ENCODE measurements at regions not wholly inside any gene's neighbourhood (a gene's known extent, or its start where the extent isn't known, plus 50 kb on each side); places are given as distances from the start of the nearest gene placed in this dataset.

DNA sequence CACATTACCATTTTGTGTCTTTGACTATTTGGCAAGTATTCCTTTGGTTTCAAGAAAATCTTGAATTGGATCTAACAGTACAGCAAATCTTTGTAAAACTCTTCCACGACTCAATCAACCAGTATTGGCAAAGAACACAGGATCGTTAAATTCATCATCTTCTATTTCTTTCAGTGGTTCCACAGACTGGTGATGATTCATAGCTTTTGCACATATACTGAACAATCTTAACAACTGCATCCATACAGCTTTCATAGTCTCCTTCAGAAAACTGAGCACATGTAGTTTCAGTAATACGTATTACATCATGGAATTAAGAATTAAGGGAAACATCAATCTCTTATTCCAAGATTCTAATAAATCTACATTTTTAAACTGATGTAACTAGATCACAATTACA, 91.6 kb upstream of the LIPC start:
- Mint-ChIP-seq H3K36me3 (no peaks in the 10 kb centered on the region), H3K27me3 (peaks cover 1% of the 10 kb centered on the region), H3K27ac (no peak overlapping the region), H3K4me1 (ENCODE audit: low read depth) (peaks cover 6% of the 10 kb centered on the region), H3K4me3 (no peak overlapping the region), H3K9me3 (peaks cover 2% of the 10 kb centered on the region)
- DNase-seq, result no peak
- ChIA-PET POLR2A (no interaction called here), CTCF (interaction anchor here (0.8 kb wide), 1 partner anchor 44 kb away, joined by 3 read pairs; no protein-coding TSS in a partner anchor)
- intact Hi-C loops (cut with micrococcal nuclease), result no loop called here

GRCh38 chr15:58342508-58342907, 89.3 kb upstream of the LIPC start:
- no peak for DNase-seq
- no peak overlapping the region for H3K4me3 Mint-ChIP-seq
- intact Hi-C loops (cut with micrococcal nuclease), result no loop called here
- ChIA-PET CTCF (interaction anchor here (1.0 kb wide), 1 partner anchor 10 kb away, joined by 4 read pairs; no protein-coding TSS in a partner anchor), POLR2A (no interaction called here)
- no peaks in the 10 kb centered on the region for H3K36me3 Mint-ChIP-seq
- H3K4me1 Mint-ChIP-seq (ENCODE audit: low read depth), result no peaks in the 10 kb centered on the region
- H3K27me3 Mint-ChIP-seq, result peaks cover 1% of the 10 kb centered on the region
- H3K27ac Mint-ChIP-seq, result no peak overlapping the region
- peaks cover 2% of the 10 kb centered on the region for H3K9me3 Mint-ChIP-seq

- H3K9me3 Mint-ChIP-seq, result peaks cover 2% of the 10 kb centered on the region
These were observed 87.3 kb upstream of the LIPC start for GRCh38 chr15:58344213-58345070.

GRCh38 chr15:58346361-58346760, 85.4 kb upstream of the LIPC start:
- intact Hi-C loops (cut with micrococcal nuclease), result no loop called here
- no peak overlapping the region for H3K4me3 Mint-ChIP-seq
- no peaks in the 10 kb centered on the region for H3K27me3 Mint-ChIP-seq
- ChIA-PET CTCF (no interaction called here), POLR2A (no interaction called here)
- H3K9me3 Mint-ChIP-seq, result peaks cover 2% of the 10 kb centered on the region
- peaks cover 2% of the 10 kb centered on the region for H3K4me1 Mint-ChIP-seq (ENCODE audit: low read depth)
- no peak overlapping the region for H3K27ac Mint-ChIP-seq
- no peak for DNase-seq
- no peaks in the 10 kb centered on the region for H3K36me3 Mint-ChIP-seq

More at GRCh38 chr15:58344213-58345070, 87.3 kb upstream of the LIPC start:
- POLR2A ChIA-PET, result no interaction called here
- Mint-ChIP-seq H3K36me3 (no peaks in the 10 kb centered on the region), H3K4me3 (no peak overlapping the region), H3K27me3 (peaks cover 1% of the 10 kb centered on the region), H3K4me1 (ENCODE audit: low read depth) (peaks cover 2% of the 10 kb centered on the region), H3K27ac (no peak overlapping the region)
- DNase-seq, result no peak
- intact Hi-C loops (cut with micrococcal nuclease), result no loop called here
- CTCF ChIA-PET, result no interaction called here

DNA sequence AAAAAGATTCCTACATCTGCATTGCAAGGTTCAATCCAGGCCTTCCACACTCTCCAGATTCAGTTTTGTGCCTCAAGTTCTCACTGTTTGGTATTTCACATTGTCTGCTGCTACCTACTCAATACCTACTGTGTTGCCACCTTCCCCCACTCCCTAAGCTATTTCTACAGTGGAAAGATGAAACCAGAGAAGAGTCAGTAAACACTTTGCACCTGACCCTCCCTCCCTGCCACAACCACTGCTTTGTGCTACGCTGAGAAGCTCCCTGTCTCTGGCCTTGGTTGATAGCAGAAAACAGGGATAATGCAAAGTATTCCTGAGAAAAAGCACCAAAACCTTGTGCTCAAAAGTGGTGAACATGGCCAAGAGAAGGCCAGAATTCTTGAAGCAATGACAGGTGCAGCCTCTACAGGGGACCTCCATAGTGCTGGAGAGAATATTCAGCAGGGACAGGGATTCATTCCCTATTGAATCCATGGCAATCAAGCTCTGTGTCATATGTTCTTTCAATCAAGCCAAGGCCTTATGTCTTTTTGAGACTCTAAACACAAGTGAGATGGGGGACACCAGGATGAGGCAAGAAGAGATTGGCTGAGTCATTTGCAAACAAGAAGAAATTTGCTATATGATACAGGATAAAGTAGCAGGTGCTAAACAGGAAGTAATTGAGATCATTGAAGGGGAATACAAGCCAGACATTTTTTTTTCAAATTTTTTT, 83.5 kb upstream of the LIPC start:
- CTCF ChIA-PET, result no interaction called here
- Mint-ChIP-seq H3K4me3 (no peak overlapping the region), H3K27ac (no peak overlapping the region), H3K36me3 (no peaks in the 10 kb centered on the region), H3K4me1 (ENCODE audit: low read depth) (peaks cover 2% of the 10 kb centered on the region), H3K9me3 (peaks cover 2% of the 10 kb centered on the region), H3K27me3 (peaks cover 2% of the 10 kb centered on the region)
- intact Hi-C loops (cut with micrococcal nuclease), result no loop called here
- POLR2A ChIA-PET, result no interaction called here
- no peak for DNase-seq

GRCh38 chr15:58352026-58352929, 79.5 kb upstream of the LIPC start:
- H3K27ac Mint-ChIP-seq, result no peak overlapping the region
- intact Hi-C loops (cut with micrococcal nuclease), result loop anchor here (5.0 kb wide), 1 partner anchor 40 kb away; no protein-coding TSS in a partner anchor
- peaks cover 19% of the 10 kb centered on the region for H3K4me1 Mint-ChIP-seq (ENCODE audit: low read depth)
- no peak overlapping the region for H3K4me3 Mint-ChIP-seq
- peak; percentile 29 for DNase-seq
- POLR2A ChIA-PET, result no interaction called here
- no peaks in the 10 kb centered on the region for H3K36me3 Mint-ChIP-seq
- peaks cover 2% of the 10 kb centered on the region for H3K27me3 Mint-ChIP-seq
- H3K9me3 Mint-ChIP-seq, result no peaks in the 10 kb centered on the region
- CTCF ChIA-PET, result interaction anchor here (1.3 kb wide), 1 partner anchor 20 kb away, joined by 3 read pairs; no protein-coding TSS in a partner anchor

- intact Hi-C loops (cut with micrococcal nuclease), result no loop called here
- no peaks in the 10 kb centered on the region for H3K9me3 Mint-ChIP-seq
- no peaks in the 10 kb centered on the region for H3K36me3 Mint-ChIP-seq
- ChIA-PET POLR2A (no interaction called here), CTCF (no interaction called here)
- no peak overlapping the region for H3K27ac Mint-ChIP-seq
- H3K4me3 Mint-ChIP-seq, result no peak overlapping the region
- peaks cover 2% of the 10 kb centered on the region for H3K27me3 Mint-ChIP-seq
- DNase-seq, result no peak
- H3K4me1 Mint-ChIP-seq (ENCODE audit: low read depth), result peaks cover 27% of the 10 kb centered on the region
These were observed 76.3 kb upstream of the LIPC start for GRCh38 chr15:58355382-58355971.

DNA sequence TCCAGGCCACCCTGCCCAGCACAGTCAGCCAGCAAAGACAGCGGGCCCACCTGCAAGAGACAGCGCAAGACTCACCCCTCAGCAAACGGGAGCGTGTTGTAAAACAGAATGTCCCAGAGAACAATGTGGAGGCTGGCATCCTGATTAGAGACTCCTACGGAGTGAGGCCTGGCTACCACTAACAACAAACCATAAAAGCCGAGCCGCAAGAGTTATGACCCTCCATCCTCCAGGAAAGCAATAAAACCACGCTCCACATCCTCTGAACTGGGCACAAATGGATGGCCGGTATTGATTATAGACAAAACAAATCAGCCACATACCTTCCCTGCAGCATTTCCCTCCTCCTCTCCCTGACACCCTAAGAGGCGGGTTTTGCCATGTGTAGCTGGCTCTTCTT, 75.8 kb upstream of the LIPC start:
- no peaks in the 10 kb centered on the region for H3K9me3 Mint-ChIP-seq
- H3K4me1 Mint-ChIP-seq (ENCODE audit: low read depth), result peaks cover 27% of the 10 kb centered on the region
- ChIA-PET CTCF (no interaction called here), POLR2A (no interaction called here)
- H3K4me3 Mint-ChIP-seq, result no peak overlapping the region
- intact Hi-C loops (cut with micrococcal nuclease), result no loop called here
- H3K27ac Mint-ChIP-seq, result no peak overlapping the region
- DNase-seq, result no peak
- H3K36me3 Mint-ChIP-seq, result no peaks in the 10 kb centered on the region
- peaks cover 2% of the 10 kb centered on the region for H3K27me3 Mint-ChIP-seq

DNA sequence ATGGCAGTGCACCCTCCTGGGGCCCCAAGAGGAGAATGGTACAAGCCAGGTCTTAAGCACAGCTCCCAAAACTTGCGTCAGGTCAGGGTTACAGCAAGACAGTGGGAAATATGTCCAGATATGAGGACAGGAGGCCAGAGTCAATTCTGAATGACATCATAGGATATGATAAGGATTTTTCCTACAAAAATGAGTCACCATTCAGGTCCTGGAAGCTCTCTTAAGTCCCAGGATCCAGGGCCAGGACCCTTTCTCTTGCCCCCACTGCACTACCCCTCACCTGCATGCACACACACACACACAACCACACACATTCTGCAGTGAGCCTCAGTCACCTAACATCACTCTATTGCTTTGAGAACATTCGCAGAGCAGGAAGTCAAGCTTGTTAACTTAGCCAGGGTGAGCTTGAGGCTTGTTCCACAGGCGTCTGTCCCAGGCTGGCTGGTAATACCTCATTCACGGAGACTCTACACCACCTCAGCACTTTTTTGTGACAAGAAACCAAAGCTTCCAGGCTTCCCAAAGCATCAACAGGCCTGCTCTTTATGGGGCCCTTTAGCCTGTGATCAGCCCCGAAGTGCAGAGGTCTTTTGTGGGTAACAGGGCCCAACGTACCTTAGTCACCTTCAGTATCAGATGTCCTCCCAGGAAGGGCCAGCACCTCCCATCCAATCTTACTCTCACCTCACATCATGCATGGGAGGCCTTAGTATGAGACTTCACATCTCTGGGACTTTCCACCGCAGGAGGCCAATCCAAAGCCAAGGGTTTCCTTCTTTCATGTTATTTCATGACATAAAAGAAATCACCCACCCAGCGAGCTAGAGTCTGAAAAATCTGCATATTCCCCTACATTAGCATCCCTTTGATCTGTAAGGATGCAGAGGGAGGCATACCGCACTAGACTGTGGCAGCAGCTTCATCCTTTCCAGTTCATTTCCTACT, 74.0 kb upstream of the LIPC start:
- POLR2A ChIA-PET, result interaction anchor here (0.5 to 2.3 kb wide), 2 partner anchors 26 to 308 kb away, joined by 3 to 9 read pairs; no protein-coding TSS in a partner anchor
- Mint-ChIP-seq H3K36me3 (no peaks in the 10 kb centered on the region), H3K4me3 (no peak overlapping the region), H3K27me3 (peaks cover 3% of the 10 kb centered on the region), H3K27ac (peak overlapping the region; percentile 7), H3K4me1 (ENCODE audit: low read depth) (peaks cover 30% of the 10 kb centered on the region), H3K9me3 (no peaks in the 10 kb centered on the region)
- peak; percentile 61 for DNase-seq
- CTCF ChIA-PET, result no interaction called here
- intact Hi-C loops (cut with micrococcal nuclease), result loop anchor here (1.0 kb wide), 1 partner anchor 26 kb away; no protein-coding TSS in a partner anchor

DNA sequence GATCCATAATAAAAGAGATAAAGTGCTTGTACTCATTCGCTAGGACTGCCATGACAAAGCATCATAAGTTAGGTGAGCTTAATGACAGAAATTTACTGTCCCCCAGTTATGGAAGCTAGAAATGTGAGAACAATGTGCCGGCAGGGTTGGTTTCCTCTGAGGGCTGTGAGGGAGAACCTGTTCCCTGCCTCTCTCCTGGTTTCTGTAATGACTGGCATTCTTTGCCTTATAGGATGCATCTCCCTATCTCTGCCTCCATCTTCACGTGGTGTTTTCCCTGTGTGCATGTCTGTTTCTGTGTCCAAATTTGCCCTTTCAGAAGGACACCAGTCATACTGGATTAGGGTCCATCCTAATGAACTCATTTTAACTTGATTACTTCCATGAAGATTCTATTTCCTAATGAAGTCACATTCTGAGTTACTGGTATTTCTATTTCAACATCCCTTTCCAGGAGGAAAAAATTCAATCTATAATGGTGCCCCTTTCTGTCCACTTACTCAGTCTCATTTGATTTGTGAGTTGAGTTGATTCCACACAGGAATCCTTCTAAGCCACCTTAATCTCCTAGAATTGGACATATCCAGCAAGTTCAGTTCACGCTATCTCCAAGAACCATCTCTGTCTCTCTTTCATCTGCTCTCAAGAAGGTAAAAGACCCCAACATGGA, 71.2 kb upstream of the LIPC start:
- Mint-ChIP-seq H3K27ac (no peak overlapping the region), H3K4me1 (ENCODE audit: low read depth) (peaks cover 27% of the 10 kb centered on the region), H3K9me3 (peaks cover 2% of the 10 kb centered on the region), H3K27me3 (peaks cover 4% of the 10 kb centered on the region), H3K36me3 (no peaks in the 10 kb centered on the region), H3K4me3 (no peak overlapping the region)
- no peak for DNase-seq
- intact Hi-C loops (cut with micrococcal nuclease), result no loop called here
- CTCF ChIA-PET, result no interaction called here
- POLR2A ChIA-PET, result no interaction called here

Measured in activated CD4-positive, alpha-beta memory T cell treated with anti-CD3 and anti-CD28 coated beads for 36 hours (primary cell).